ENCODE measurements at regions not wholly inside any gene's neighbourhood (a gene's known extent, or its start where the extent isn't known, plus 50 kb on each side); places are given as distances from the start of the nearest gene placed in this dataset.
"Not testable (repeated sequence)": the region's sequence is repeated elsewhere in the genome, so short reads cannot be mapped to it uniquely, and the experiment has no call there.

DNA sequence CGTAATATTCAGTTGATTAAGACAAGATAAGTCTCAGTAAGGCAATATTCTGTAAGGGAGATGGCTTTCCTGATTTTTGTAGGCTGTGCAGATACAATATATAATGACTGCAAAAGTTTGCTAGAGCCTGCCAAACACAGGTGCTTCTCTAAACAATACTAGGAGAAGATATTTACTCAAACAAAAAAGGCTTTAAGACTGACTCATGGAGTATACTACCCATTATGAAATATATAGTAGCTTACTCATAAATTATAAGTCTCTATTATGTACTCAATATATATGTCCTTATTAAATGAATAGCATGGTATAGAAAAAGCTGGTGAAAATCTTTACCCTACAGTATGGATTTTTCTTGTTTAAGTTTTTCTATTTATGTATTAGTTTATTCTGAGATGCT, 93.2 kb upstream of the IL15 start:
- DNase-seq, result no peak

DNA sequence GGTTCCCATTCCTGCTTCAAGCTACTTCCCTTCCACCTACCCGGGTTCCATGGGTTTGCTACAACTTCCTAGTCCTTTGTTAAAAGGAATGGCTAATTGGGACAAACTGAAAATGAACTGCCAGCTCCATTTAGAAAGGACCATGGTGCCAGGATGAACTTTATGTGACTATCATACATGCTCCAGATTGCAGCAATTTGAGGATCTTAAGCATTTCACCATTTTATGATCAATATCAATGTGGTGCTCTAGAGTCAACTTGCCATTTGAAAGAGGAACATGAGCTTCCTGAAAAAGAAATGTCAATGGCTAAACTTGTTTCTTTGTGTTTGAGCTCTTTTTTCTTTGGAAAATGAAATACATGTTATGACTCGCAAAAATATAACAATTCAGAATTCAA, 92.7 kb upstream of the IL15 start:
- DNase-seq, result no peak

DNA sequence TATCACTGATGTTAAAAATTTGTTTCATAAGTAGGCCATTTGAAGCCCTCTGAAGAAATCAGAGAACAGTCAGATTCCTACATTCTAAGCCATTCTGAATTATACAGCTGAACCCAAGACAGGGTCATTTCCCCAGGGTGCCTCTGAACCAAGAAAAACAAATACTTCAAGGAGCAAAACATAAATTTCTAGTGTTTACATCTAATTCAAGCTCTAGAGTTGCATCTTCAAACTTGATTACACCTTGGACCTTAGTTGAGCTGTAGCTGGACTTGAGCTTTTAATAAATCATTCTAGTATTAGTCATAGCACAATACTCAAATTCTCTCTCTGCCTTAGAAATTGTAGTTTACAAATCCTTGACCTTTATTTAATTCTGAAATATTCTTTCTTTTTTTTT, 87.6 kb upstream of the IL15 start:
- no peak for DNase-seq

DNA sequence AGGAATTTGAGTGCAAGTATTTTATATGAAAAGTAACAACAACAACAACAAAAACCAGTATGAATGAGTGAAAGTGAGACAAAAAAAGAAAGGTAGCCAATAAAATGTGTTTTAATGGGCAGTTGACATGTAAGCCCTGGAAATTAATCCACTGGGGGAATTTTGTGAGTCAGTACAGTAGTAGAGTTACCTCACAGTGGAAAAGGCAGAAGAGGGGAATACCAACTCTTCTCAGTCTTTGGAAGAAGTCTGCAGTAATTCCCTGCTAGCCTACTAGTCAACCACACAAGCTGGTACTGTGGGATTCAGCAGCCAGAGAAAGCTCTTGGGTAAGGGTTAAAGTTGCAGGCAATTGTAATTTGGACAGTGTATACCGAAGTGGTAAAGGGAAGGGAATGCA, 76.3 kb upstream of the IL15 start:
- no peak for DNase-seq

DNA sequence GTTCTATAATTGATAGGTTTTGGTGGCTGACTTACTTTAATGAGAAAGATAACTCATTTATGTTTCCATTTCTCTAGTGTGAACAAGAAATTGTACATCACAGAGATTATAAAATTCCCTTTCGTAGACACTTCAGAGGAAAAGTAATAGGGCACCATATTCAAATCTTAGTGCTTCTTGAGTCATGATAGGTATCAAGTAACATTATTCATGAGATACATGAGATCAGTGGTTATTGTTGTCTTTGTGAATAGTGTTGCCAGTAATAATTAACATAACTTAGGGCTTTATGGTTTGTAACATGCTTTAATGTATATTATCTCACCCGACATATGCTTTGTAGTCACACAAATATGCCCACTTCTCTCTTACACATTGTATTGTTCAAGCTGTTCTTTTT, 73.7 kb upstream of the IL15 start:
- DNase-seq, result peak; percentile 8

DNA sequence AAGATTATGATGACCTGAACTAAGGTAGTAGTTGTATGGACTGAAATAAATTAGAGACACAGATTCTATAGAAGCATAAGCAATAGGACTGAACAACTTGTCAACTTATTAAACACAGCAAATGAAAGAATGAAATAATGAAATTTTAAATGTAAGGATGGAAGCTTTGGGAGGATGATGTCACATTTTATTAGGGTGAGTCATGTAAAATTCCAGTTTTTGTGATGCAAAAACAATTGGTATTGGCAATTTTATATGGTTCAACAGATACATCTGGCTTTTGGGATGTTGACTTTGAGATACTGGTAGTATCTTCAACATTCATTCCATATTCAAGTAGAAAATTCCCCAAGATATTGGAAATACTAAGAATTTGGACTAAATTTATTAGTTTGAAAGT, 72.7 kb upstream of the IL15 start:
- DNase-seq, result peak; percentile 18

DNA sequence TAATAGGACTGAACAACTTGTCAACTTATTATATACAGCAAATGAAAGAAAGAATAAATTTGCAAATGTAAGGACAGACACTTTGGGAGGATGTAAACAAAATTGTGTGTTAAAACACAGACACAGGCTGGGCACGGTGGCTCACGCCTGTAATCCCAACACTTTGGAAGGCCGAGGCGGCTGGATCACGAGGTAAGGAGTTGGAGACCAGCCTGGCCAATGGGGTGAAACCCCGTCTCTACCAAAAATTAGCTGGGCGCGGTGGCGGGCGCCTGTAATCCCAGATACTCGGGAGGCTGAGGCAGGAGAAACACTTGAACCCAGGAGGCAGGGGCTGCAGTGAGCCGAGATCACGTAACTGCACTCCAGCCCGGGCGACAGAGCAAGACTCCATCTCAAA, 71.4 kb upstream of the IL15 start:
- DNase-seq, result not testable (repeated sequence)

DNA sequence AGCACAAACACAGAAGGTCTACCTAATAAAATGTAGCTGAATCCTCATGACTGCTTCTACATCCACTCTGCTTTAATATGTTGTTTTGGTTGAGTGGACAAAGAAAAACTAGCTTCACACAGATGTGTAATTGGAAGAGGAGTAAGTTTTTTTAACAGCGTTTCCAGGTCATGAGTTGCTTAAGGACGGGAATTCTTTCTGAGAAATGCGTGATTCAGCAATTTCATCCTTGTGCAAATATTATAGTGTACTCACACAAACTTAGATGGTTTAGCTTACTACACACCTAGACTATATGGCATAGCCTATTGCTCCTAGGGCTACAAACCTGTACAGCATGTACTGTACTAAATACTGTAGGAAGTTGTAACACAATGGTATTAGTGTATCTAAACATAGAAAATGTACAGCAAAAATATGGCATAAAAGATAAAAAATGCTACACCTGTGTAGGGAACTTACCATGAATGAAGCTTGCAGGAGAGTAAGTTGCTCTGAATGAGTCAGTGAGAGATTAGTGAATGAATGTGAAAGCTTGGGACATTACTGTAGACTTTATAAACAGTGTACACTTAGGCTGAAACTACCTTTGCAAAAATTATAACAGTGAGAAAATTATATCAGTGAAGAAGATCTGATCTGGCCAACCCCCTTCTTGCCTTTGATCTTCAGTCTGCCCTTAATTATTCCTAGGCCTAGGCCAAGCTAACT, 70.8 kb upstream of the IL15 start:
- no peak for DNase-seq

DNA sequence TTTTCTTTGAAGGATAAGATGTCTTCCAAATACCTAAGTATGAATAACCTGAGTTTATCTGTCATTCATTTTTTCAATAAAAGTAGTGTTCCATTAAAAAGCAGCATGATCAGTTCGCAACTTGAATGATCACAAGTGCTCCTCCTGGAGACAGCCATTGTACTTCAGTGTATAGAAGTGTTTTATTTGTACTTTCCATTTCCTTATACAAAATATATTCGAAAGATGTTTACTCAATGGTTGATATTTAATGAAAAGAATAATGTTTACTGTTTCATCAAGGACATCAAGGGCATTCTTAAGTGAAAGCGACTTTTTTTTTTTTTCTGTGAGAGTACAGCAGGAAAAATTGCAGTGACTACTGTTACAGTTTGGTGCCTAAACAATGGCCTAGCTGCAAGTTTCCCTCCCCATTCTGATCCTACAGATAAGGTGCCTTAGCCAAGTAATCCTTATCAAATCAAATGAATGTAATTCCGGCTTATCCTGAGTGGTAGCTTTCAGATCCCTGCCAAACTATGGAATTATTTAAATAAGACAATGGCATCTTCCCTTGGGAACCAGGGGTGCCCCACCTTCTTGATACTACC, 69.0 kb upstream of the IL15 start:
- DNase-seq, result no peak

DNA sequence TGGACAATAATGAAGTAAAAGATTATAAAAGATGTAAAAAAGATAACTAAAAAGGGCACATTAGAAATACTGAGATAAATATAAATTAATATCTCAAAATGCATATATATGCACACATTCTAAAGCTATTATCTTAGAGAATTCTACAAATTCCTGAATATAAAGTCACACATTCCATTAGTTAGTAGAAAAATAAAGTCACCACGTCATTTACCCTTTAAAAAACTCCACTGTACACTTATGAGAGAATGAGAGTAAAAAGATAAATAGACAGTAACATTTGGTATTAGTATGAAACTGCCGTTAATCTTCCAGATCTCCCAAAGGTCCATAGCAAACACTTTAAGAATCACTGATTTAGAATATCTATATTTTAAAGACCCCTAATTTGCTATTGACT, 67.2 kb upstream of the IL15 start:
- DNase-seq, result peak; percentile 72

DNA sequence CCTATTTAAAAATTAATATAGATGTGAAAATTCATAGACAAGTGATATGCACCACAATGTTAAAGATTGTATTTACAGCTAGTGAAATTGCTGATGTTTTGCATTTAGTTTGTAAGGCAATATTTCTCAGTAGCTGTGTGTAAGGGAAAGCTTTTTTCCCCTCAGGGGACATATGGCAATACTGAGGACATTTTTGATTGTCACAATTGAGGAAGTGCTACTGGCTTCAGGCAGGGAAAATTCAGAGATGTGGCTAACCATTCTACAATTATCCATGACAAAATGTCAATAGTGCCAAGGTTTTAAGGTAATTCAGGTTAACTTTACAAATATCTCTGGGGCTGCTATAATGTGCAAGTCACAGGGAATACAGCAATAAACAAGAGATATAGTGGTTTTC, 66.1 kb upstream of the IL15 start:
- no peak for DNase-seq

DNA sequence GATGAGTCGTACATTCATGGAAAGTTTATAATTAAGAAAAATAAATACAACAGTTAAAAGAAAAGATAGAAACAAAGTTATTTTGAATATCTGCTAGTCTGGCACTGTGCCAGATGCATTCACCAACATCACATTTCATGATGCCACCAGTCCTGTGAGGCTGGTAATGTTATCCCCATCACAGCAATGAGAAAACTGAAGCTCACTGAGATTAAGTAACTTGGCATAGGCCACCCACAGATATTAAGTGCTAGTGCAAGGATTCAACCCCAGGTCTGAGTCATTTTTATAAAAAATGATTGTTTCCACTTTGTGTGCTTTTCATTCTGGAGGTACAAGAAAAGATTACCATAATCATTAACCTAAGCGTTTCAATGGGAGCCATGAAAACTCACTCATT, 65.0 kb upstream of the IL15 start:
- peak; percentile 69 for DNase-seq

DNA sequence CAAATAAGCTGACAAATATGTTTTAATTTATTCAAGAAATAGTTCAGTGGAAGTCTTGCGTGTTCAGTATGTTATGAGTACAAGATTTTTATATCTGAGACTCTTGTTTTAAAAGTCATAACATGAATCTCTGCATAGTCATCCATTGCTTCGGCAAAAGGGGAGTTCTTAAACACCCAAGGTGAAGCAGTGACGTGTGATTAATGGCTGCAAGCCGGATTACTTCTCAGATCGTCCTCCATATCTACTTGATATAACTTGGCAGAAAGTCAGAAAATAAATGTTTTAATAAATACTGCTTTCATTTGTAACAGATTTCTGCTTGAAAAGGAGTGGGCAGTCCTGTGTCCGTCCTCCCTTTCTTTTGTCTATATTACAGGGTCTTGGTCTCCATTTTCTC, 64.6 kb upstream of the IL15 start:
- no peak for DNase-seq

DNA sequence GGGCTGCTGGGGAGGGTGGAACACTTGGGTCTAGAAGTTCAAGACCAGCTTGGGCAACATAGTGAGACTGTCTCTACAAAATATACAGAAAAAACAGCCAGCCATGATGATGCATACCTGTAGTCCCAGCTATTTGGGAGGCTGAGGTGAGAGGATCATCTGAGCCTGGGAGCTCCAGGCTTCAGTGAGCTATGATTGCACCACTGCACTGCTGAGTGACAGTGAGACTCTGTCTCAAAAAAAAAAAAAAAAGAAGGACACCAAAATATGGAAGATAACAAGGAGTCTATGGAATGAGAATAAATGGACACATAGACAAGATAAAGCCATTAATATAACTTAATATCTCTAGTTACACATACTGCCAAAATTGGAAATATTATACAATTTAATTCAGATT, 62.7 kb upstream of the IL15 start:
- no peak for DNase-seq

DNA sequence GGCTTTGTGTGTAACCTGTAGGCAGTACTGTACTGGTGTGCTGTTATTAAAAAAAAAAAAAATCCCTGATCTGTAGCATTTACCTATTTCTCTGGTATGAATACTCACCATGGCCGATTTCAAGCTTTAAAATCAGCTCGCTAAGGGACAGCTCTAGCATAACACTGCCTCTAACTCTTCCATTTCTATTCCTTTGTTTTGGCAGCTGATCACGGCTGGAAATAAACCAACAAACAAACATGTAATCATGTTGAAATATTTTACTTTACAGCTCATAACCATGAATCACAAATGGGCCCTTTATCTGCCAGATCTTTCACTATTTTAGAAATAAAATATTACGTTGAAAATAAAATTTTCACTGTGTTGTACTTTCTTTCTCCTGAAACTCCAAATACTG, 60.5 kb upstream of the IL15 start:
- DNase-seq, result no peak

DNA sequence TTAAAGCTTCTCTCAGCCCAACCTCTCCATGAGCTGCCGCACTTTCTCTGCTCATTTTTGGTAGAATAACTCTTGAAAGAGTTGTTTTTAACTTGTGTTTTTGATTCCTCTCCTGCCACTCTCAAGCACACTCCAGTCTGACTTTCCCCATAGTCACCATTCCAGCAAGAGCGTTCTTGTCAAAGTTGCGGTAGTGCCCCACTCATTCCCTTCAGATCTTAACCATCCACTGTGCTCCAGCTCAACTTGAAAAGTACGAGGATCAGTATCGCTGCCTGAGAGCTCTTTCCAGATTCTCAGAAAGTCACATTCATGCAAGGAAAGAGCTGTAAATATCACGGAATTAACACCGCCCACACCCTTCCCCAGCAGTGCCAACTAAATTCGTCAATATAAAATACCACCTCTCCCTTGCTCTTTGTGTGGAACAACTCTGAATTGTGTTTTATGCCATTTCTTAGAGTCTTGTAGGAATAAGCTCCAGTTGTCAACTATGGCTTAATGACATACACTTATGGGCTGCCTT, 59.7 kb upstream of the IL15 start:
- no peak for DNase-seq

DNA sequence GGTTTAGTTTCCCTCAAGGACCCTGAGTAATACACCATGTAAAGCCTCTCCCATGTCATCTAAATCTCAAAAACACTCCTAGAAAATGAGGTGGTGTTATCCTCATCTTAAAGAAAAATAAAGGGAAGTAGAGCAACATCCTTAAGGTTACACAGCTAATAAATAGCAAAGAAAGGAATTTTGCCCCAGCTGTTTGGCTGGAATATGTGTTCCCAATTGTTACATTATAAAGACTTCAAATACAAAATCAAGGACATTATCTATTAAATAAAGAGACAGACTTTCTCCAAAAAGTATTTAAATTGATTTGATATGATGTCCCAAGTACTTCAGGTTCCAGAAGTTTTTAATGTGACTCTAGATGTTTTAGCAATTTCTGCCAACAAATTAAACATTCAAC, 57.9 kb upstream of the IL15 start:
- no peak for DNase-seq

DNA sequence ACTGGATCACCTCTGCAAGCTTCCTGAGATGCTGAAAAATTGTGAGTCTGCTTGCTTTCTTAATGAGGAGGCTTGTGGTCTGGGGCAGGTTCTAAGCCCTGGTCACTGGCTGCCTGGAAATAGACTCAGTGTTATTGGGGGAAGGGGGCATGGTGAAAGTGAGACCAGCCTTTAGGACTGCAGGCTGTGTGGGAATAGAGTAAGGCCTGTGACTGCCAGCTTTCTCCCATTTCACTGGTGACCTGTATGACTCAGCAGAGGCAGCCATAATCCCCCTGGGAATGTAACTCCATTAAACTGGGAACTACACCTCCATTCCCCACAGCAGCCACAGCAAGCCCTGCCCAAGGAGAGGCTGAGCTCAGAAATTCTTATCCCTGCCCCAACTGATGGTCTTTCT, 55.9 kb upstream of the IL15 start:
- peak; percentile 48 for DNase-seq

Data from fibroblast of skin of right biceps (primary cell).